ENCODE measurements at regions not wholly inside any gene's neighbourhood (a gene's known extent, or its start where the extent isn't known, plus 50 kb on each side); places are given as distances from the start of the nearest gene placed in this dataset.

DNA sequence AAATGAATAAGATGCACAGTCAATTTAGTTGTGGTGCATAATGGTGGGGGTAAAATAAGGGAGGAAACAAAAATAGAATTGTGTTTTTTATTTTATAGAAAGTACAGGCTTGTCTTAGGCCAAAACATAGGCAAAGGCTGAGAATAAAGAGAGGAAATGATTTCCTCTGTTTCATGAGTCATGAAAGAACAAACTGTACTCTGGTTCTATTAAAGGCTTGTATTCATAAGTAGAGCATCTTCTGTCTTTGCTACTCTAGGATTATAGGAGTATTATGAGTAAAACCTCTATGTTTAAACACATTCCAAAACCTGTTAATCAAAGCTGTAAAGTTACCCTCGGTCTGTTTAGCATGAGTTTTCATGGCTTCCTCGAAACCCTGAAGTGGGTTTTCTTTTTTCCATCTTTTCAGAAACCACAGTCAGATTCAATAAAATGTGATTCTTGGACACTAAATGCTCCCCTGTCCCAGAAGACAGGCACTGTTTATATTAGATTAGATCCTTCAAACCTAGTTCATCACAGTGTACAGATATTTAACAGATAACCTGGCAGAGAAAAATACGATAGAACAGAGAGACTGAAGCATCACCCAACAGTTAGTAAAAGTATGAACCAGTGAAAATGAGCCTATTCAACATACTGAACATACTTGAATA lies 473.9 kb upstream of the CYLC2 start:
- TF ChIP-seq, protein P1, sequence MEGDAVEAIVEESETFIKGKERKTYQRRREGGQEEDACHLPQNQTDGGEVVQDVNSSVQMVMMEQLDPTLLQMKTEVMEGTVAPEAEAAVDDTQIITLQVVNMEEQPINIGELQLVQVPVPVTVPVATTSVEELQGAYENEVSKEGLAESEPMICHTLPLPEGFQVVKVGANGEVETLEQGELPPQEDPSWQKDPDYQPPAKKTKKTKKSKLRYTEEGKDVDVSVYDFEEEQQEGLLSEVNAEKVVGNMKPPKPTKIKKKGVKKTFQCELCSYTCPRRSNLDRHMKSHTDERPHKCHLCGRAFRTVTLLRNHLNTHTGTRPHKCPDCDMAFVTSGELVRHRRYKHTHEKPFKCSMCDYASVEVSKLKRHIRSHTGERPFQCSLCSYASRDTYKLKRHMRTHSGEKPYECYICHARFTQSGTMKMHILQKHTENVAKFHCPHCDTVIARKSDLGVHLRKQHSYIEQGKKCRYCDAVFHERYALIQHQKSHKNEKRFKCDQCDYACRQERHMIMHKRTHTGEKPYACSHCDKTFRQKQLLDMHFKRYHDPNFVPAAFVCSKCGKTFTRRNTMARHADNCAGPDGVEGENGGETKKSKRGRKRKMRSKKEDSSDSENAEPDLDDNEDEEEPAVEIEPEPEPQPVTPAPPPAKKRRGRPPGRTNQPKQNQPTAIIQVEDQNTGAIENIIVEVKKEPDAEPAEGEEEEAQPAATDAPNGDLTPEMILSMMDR (IDR thresholded peaks at IDR 0.05): no peak
- TF ChIP-seq POLR2A (IDR thresholded peaks at IDR 0.05) (no peak), POLR2AphosphoS5 (IDR thresholded peaks at IDR 0.05) (no peak)
